ENCODE measurements at regions not wholly inside any gene's neighbourhood (a gene's known extent, or its start where the extent isn't known, plus 50 kb on each side); places are given as distances from the start of the nearest gene placed in this dataset.

- TF ChIP-seq NANOG (IDR thresholded peaks at IDR 0.05; ENCODE audit: insufficient read depth, low read depth, low read length, poor library complexity, severe bottlenecking) (no peak), SP2 (IDR thresholded peaks at IDR 0.05; ENCODE audit: low read length) (no peak), POLR2A (IDR thresholded peaks at IDR 0.05; ENCODE audit: control extremely low read depth in 1 of 2, low read depth in 2 of 2, low read length in 2 of 2) (no peak), ATF2 (IDR thresholded peaks at IDR 0.05; ENCODE audit: low read length) (no peak), TAF7 (optimal IDR thresholded peaks at IDR 0.05; ENCODE audit: borderline replicate concordance, low read depth, low read length) (no peak), YY1 (IDR thresholded peaks at IDR 0.05; ENCODE audit: low read depth, low read length) (no peak), CHD7 (IDR thresholded peaks at IDR 0.05; ENCODE audit: insufficient replicate concordance, low read length) (no peak)
- TF ChIP-seq, protein P1, sequence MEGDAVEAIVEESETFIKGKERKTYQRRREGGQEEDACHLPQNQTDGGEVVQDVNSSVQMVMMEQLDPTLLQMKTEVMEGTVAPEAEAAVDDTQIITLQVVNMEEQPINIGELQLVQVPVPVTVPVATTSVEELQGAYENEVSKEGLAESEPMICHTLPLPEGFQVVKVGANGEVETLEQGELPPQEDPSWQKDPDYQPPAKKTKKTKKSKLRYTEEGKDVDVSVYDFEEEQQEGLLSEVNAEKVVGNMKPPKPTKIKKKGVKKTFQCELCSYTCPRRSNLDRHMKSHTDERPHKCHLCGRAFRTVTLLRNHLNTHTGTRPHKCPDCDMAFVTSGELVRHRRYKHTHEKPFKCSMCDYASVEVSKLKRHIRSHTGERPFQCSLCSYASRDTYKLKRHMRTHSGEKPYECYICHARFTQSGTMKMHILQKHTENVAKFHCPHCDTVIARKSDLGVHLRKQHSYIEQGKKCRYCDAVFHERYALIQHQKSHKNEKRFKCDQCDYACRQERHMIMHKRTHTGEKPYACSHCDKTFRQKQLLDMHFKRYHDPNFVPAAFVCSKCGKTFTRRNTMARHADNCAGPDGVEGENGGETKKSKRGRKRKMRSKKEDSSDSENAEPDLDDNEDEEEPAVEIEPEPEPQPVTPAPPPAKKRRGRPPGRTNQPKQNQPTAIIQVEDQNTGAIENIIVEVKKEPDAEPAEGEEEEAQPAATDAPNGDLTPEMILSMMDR (IDR thresholded peaks at IDR 0.05; ENCODE audit: control extremely low read depth in 1 of 3, insufficient read depth in 1 of 3, low read depth in 1 of 3, low read length in 3 of 3): no peak
These were observed 77.9 kb downstream of the SOX1 start for GRCh38 chr13:112144616-112145550.
